ENCODE measurements at regions not wholly inside any gene's neighbourhood (a gene's known extent, or its start where the extent isn't known, plus 50 kb on each side); places are given as distances from the start of the nearest gene placed in this dataset.

DNA sequence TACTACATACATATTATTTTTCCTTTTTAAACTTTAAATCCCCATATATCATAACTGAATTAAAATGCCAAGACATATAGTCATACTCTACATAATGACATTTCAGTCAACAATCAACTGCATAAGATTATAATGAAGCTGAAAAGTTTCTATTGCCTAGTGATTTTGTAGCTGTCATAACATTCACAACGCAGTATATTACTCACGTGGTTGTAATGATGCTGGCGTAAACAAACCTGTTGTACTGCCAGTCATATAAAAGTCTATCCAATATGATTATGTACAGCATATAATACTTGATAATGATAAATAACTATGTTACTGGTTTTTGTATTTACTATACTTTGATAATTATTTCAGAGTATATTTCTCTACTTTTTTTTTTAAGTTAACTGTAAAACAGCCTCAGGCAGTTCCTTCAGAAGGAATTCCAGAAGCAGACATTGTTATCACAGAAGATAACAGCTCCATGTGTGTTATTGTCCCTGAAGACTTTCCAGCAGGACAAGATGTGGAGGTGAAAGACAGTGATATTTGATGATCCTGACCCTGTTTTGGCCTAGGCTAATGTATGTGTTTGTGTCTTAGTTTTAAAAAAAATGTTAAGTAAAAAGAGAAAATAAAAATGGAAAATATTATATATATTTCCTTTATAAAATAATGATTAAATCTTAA lies 443.4 kb upstream of the UBE2E2 start:
- TF ChIP-seq CTCF (IDR thresholded peaks at IDR 0.05), result no peak
- TF ChIP-seq POLR2A (IDR thresholded peaks at IDR 0.05), result no peak
